H1 (cell line): ENCODE measurements at regions not wholly inside any gene's neighbourhood (a gene's known extent, or its start where the extent isn't known, plus 50 kb on each side); places are given as distances from the start of the nearest gene placed in this dataset.

Source experiments
- CTCF ChIA-PET: fragments of 300-600 bp; sonication (Branson Sonifier 250); formaldehyde crosslinking; loops from one replicate; lab custom pipeline; 2021; ENCODE audit not compliant: partially characterized antibody; lab: Charles Lee
- POLR2A ChIA-PET: fragments of 300-600 bp; sonication (Branson Sonifier 250); formaldehyde crosslinking; loops from one replicate; lab custom pipeline; 2021; ENCODE audit warnings: inconsistent platforms; ENCODE audit not compliant: partially characterized antibody; lab: Charles Lee
- DNase-seq, 2 experiments: peaks; one replicate each; pipeline versions ENCODE4 v3.0.0 to v3.0.0-alpha.2; 2010 to 2022; ENCODE audit warnings: low spot score in 2 of 2, low read depth in 1 of 2, mixed read lengths in 1 of 2
- FAIRE-seq: peaks from 2 replicates; lab custom pipeline; 2011; peaks lifted over from hg19 to GRCh38; lab: Jason Lieb, UNC
- H2AFZ ChIP-seq: 2 replicates; pipeline ENCODE4 v1.8.1; 2012; ENCODE audit warnings: low read length, inconsistent platforms
- H2AK5ac ChIP-seq: 2 replicates; pipeline ENCODE4 v1.6.1; 2013; ENCODE audit warnings: low read depth, low read length
- H2BK120ac ChIP-seq: replicated peaks from 2 replicates; pipeline ENCODE3; 2013; ENCODE audit warnings: low read depth, low read length, inconsistent platforms
- H2BK12ac ChIP-seq: 2 replicates; pipeline ENCODE4 v1.6.1; 2013; ENCODE audit warnings: low read depth, low read length
- H2BK15ac ChIP-seq: 2 replicates; pipeline ENCODE4 v1.6.1; 2013; ENCODE audit warnings: low read length
- H2BK20ac ChIP-seq: 2 replicates; pipeline ENCODE4 v1.6.1; 2013; ENCODE audit warnings: low read length
- H2BK5ac ChIP-seq: 2 replicates; pipeline ENCODE4 v1.6.1; 2013; ENCODE audit warnings: low read depth, low read length
- H3K14ac ChIP-seq: 2 replicates; pipeline ENCODE4 v1.6.1; 2013; ENCODE audit warnings: inconsistent platforms; ENCODE audit not compliant: insufficient read length
- H3K18ac ChIP-seq: 2 replicates; pipeline ENCODE4 v1.6.1; 2013; ENCODE audit warnings: low read length; ENCODE audit errors: extremely low read depth
- H3K23ac ChIP-seq: 2 replicates; pipeline ENCODE4 v1.6.1; 2013; ENCODE audit warnings: inconsistent platforms; ENCODE audit not compliant: insufficient read length
- H3K23me2 ChIP-seq: 2 replicates; pipeline ENCODE4 v1.6.1; 2013; ENCODE audit warnings: low read depth, low read length
- H3K27ac ChIP-seq: 2 replicates; pipeline ENCODE4 v1.6.1; 2011; ENCODE audit warnings: low read depth, low read length, inconsistent platforms
- H3K27me3 ChIP-seq, 4 experiments: replicated peaks in 1 of 4; 1 replicate in 1 of 4; 2 replicates in 3 of 4; pipeline versions ENCODE4 v1.6.1 to v1.8.1; 2011 to 2013; ENCODE audit warnings: low read length in 3 of 4, mild to moderate bottlenecking in 3 of 4, inconsistent platforms in 2 of 4, mixed read lengths in 2 of 4, moderate library complexity in 1 of 4; ENCODE audit not compliant: control insufficient read depth in 3 of 4, insufficient read depth in 3 of 4; ENCODE audit errors: extremely low read depth in 1 of 4
- H3K36me3 ChIP-seq, 4 experiments: 2 replicates each; pipeline versions ENCODE4 v1.6.1 to v1.8.1; 2011 to 2013; ENCODE audit warnings: mild to moderate bottlenecking in 4 of 4, low read length in 3 of 4, moderate library complexity in 2 of 4, control low read depth in 1 of 4, inconsistent platforms in 1 of 4; ENCODE audit not compliant: insufficient read depth in 4 of 4, control insufficient read depth in 2 of 4
- H3K4ac ChIP-seq: replicated peaks from 2 replicates; pipeline ENCODE3; 2013; ENCODE audit warnings: low read length, low read depth, mixed read lengths, inconsistent platforms; ENCODE audit not compliant: insufficient read length
- H3K4me1 ChIP-seq, 4 experiments: replicated peaks in 1 of 4; 1 replicate in 1 of 4; 2 replicates in 3 of 4; pipeline versions ENCODE4 v1.6.1 to v1.8.1; 2011 to 2013; ENCODE audit warnings: low read length in 3 of 4, inconsistent platforms in 2 of 4, mixed read lengths in 1 of 4; ENCODE audit not compliant: insufficient read depth in 4 of 4, control insufficient read depth in 3 of 4
- H3K4me2 ChIP-seq, 2 experiments: 2 replicates each; pipeline versions ENCODE4 v1.6.1 to v1.8.1; 2011 to 2013; ENCODE audit warnings: low read depth in 2 of 2, low read length in 2 of 2, control low read depth in 1 of 2, inconsistent platforms in 1 of 2, mild to moderate bottlenecking in 1 of 2; ENCODE audit not compliant: insufficient read depth in 1 of 2
- H3K4me3 ChIP-seq, 4 experiments: fragments of 200-600, 300-600 bp in 1 of 4; sonication (generic), shearing (Covaris generic), sonication (Bioruptor Twin) in 1 of 4; 2 replicates each; pipeline versions ENCODE4 v1.5.1 to v1.8.1; 2011 to 2016; ENCODE audit warnings: low read length in 4 of 4, low read depth in 3 of 4, control low read depth in 2 of 4, inconsistent platforms in 2 of 4, mild to moderate bottlenecking in 2 of 4, mixed read lengths in 1 of 4, moderate library complexity in 1 of 4; ENCODE audit not compliant: insufficient read depth in 2 of 4; ENCODE audit errors: extremely low read depth in 1 of 4
- H3K56ac ChIP-seq: replicated peaks from 2 replicates; pipeline ENCODE3; 2013; ENCODE audit warnings: low read depth, mild to moderate bottlenecking, mixed read lengths, low read length, inconsistent platforms; ENCODE audit not compliant: insufficient read length
- H3K79me1 ChIP-seq: 2 replicates; pipeline ENCODE4 v1.6.1; 2013; ENCODE audit warnings: low read depth, low read length, control low read depth
- H3K79me2 ChIP-seq, 2 experiments: 2 replicates each; pipeline versions ENCODE4 v1.6.1 to v1.8.1; 2012 to 2013; ENCODE audit warnings: low read length in 2 of 2, mild to moderate bottlenecking in 2 of 2, inconsistent platforms in 1 of 2; ENCODE audit not compliant: insufficient read depth in 2 of 2, control insufficient read depth in 1 of 2
- H3K9ac ChIP-seq, 4 experiments: replicated peaks in 1 of 4; 1 replicate in 1 of 4; 2 replicates in 3 of 4; pipeline versions ENCODE4 v1.6.1 to v1.8.1; 2011 to 2013; ENCODE audit warnings: low read depth in 3 of 4, low read length in 3 of 4, control low read depth in 2 of 4, mild to moderate bottlenecking in 2 of 4, moderate library complexity in 2 of 4, inconsistent platforms in 1 of 4; ENCODE audit errors: extremely low read depth in 1 of 4
- H3K9me3 ChIP-seq, 2 experiments: 2 replicates each; pipeline versions ENCODE4 v1.6.1 to v1.8.1; 2012 to 2013; ENCODE audit warnings: mild to moderate bottlenecking in 2 of 2, moderate library complexity in 2 of 2, control low read depth in 1 of 2, inconsistent platforms in 1 of 2, low read depth in 1 of 2, low read length in 1 of 2, mixed read lengths in 1 of 2; ENCODE audit not compliant: insufficient read depth in 2 of 2
- H4K20me1 ChIP-seq, 2 experiments: replicated peaks in 1 of 2; 2 replicates each; pipeline versions ENCODE3 to v1.8.1; 2011 to 2013; ENCODE audit warnings: inconsistent platforms in 2 of 2, low read length in 2 of 2, mild to moderate bottlenecking in 1 of 2; ENCODE audit not compliant: insufficient read depth in 2 of 2, control insufficient read depth in 1 of 2
- H4K5ac ChIP-seq: 2 replicates; pipeline ENCODE4 v1.6.1; 2013; ENCODE audit warnings: low read length, low read depth, mixed read lengths, inconsistent platforms; ENCODE audit not compliant: insufficient read length
- H4K8ac ChIP-seq: 2 replicates; pipeline ENCODE4 v1.8.0; 2013; ENCODE audit warnings: mild to moderate bottlenecking, moderate library complexity, low read length, inconsistent platforms; ENCODE audit not compliant: insufficient read depth; ENCODE audit errors: extremely low read depth
- H4K91ac ChIP-seq: replicated peaks from 2 replicates; pipeline ENCODE3; 2013; ENCODE audit warnings: low read length, mixed read lengths, inconsistent platforms; ENCODE audit not compliant: insufficient read length
- SAP30 ChIP-seq: fragments of 300-600 bp; sonication (generic); IDR thresholded peaks from 2 replicates; pipeline ENCODE4 v1.7.1; 2012; ENCODE audit warnings: low read length, moderate library complexity, mild to moderate bottlenecking, inconsistent platforms; ENCODE audit not compliant: insufficient read depth, insufficient replicate concordance
- ZNF274 ChIP-seq: IDR thresholded peaks from 2 replicates; pipeline ENCODE4 v1.7.0; 2012; ENCODE audit warnings: low read length, borderline replicate concordance; ENCODE audit errors: extremely low read depth
- WGBS, 2 experiments: shearing (Covaris generic) in 1 of 2; methylation state at CpG; one replicate each; pipeline versions ENCODE4 v1.1.6 to v1.1.7; 2013 to 2015; ENCODE audit warnings: low lambda C conversion rate in 2 of 2, mixed read lengths in 2 of 2, inconsistent platforms in 1 of 2, low coverage in 1 of 2, missing lambda C conversion rate in 1 of 2; ENCODE audit not compliant: insufficient replicate concordance in 2 of 2, insufficient coverage in 1 of 2, insufficient read length in 1 of 2; ENCODE audit errors: extremely low coverage in 1 of 2, missing lambda C conversion rate in 1 of 2; 5-methylcytosine and 5-hydroxymethylcytosine counted together

DNA sequence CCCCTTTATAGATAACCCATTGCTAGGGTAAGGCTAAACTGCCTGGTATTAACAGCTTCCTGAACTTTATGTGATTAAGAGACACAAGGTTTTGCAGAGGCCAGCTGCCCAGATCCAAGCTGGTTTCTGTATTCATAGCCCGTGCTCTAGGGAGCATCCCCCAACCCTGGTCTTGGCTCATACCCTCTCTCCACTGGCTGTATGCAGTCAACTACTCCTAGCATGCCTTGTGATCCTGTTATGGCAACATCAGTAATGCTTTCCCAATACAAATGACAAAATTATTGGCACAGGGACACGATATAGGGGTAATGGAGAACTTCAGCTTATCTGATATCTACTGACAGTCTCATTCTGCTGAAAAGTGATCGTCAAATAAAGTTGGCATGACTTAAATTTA, 202.8 kb upstream of the MKLN1 start:
- Histone ChIP-seq H3K27me3 (no peaks in the 10 kb centered on the region), H3K23ac (no peak overlapping the region), H2AFZ (no peak overlapping the region), H3K23me2 (no peaks in the 10 kb centered on the region), H2BK5ac (no peak overlapping the region), H3K79me1 (no peaks in the 10 kb centered on the region), H2BK15ac (no peak overlapping the region), H3K36me3 (no peaks in the 10 kb centered on the region), H2BK12ac (no peak overlapping the region), H3K4me1 (no peaks in the 10 kb centered on the region), H3K56ac (no peak overlapping the region), H3K14ac (no peak overlapping the region), H3K4ac (no peak overlapping the region), H2AK5ac (no peak overlapping the region), H3K9me3 (peaks cover 0 to 2% of the 10 kb centered on the region in 2 experiments; a peak in 1 of 4 replicates), H2BK120ac (no peak overlapping the region), H3K4me2 (no peak overlapping the region), H3K18ac (no peak overlapping the region), H2BK20ac (no peak overlapping the region), H3K9ac (no peak overlapping the region), H4K5ac (no peak overlapping the region), H3K4me3 (no peak overlapping the region), H3K27ac (no peak overlapping the region), H4K8ac (no peak overlapping the region), H4K20me1 (no peaks in the 10 kb centered on the region), H3K79me2 (no peaks in the 10 kb centered on the region), H4K91ac (no peak overlapping the region)
- POLR2A ChIA-PET, result interaction anchor here (0.8 to 1.3 kb wide), 3 partner anchors 63 to 176 kb away, joined by 3 to 4 read pairs (median 4); no protein-coding TSS in a partner anchor
- FAIRE-seq (no peak), DNase-seq (no peak)
- TF ChIP-seq SAP30 (no peak), ZNF274 (no peak)
- 94% methylated on average over 3 of the region's 3 CpGs; no CpG with 5 or more reads in 1 of the 2 experiments for WGBS, 2 experiments
- CTCF ChIA-PET, result interaction anchor here (1.1 kb wide), 1 partner anchor 9 kb away, joined by 3 read pairs; no protein-coding TSS in a partner anchor
